Erythroblast (primary cell): ENCODE measurements at regions not wholly inside any gene's neighbourhood (a gene's known extent, or its start where the extent isn't known, plus 50 kb on each side); places are given as distances from the start of the nearest gene placed in this dataset.

Experiments
- GATA1 ChIP-seq: IDR thresholded peaks from 2 replicates; pipeline ENCODE4 v1.6.1; 2011; ENCODE audit warnings: low read depth, mild to moderate bottlenecking, control low read depth, low read length, moderate library complexity
- POLR2A ChIP-seq: IDR thresholded peaks from 2 replicates; pipeline ENCODE4 v1.6.1; 2011; ENCODE audit warnings: mild to moderate bottlenecking, low read length

DNA sequence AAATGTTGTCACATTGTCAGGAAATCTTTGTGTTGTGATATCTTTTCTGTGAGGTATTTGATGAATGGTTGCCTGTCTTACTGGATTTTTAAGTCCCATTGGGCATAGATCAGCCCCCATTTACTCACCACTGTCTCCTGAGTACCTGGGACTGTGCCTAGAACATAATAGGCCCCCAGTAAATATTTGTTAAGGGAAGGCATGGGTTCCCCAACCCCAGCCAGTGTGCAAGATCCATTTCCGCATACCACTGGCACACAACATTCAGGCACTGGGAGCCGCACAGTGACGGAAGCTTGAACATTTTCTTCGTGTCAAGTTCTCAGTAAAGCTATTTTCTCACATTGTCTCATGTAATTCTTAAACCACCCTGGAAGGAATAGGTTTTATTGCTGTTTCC, 72.2 kb downstream of the UNC5CL start:
- TF ChIP-seq POLR2A (no peak), GATA1 (no peak)
